ENCODE measurements at regions not wholly inside any gene's neighbourhood (a gene's known extent, or its start where the extent isn't known, plus 50 kb on each side); places are given as distances from the start of the nearest gene placed in this dataset.
"Not testable (repeated sequence)": the region's sequence is repeated elsewhere in the genome, so short reads cannot be mapped to it uniquely, and the experiment has no call there.

DNA sequence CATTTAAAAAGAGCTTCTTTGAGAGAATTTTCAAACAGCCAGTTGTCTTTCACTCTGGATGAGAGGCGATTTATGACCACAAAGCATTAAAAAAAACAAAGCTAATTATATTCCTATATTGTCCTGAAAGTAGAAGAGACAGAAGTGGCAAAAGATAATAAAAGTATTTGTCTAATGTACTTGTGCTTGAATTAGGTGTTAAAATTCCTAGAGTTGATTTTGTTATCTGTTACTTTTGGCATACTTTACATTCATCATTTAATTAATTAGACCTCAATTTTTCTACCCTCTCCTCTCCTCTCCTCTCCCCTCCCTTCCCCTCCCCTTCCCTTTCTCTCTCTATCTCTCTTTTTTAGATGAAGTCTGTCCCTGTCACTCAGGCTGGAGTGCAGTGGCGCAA lies 635.1 kb upstream of the ZNF385D start:
- no peak for DNase-seq (ENCODE audit: low spot score)

DNA sequence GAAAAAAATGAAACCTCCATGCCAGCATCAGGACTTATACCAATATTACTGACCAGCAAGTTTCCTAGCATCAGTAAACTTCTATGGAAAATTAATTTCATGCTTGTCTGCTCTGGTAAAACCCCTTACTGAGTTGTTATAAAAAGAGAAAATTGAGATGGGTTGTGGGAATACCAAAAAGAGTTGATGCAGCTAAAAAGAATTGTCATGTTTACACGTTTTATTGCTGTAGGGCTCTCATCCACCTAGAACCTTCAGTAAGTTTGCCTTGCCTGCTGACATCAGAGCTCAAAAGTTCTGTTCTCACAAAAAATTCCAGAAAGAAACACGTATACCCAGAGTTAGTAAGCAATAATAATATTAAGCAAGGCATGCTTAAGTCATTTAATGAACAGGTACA lies 641.3 kb upstream of the ZNF385D start:
- no peak for DNase-seq (ENCODE audit: low spot score)

DNA sequence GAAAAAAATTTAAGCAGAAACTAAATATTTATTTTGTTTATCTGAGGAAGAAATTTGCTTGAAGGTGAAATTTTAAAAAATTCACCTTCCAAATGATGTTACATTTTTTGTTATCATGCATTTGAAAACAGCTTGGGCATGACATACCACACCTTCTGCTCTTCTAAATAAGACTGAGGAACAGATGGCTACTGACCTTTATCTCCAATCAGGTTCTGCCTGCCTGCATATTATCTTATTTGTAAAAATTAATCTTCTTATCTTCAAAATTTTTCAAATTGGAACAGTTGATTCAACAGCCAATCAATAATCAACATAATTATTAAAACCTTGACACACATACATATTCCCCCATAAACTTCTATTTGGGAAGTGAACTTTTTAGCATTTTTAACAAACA lies 641.8 kb upstream of the ZNF385D start:
- DNase-seq (ENCODE audit: low spot score), result no peak

DNA sequence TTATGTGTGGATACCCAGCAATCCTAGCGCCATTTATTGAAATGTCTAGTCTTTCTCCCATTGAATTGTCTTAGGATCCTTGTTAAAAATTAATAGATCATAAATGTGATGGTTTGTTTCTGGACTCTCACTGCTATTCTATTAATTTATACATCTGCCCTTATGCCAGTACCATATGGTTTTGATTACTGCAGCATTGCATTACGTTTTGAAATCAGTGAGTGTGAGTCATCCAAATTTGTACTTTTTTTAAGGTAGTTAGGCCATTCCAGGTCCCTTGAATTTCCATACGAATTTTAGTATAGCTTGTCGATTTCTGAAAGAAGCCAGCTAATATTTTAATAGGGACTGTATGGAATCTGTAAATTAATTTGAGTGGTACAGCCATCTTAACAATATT lies 648.6 kb upstream of the ZNF385D start:
- DNase-seq (ENCODE audit: low spot score), result no peak

DNA sequence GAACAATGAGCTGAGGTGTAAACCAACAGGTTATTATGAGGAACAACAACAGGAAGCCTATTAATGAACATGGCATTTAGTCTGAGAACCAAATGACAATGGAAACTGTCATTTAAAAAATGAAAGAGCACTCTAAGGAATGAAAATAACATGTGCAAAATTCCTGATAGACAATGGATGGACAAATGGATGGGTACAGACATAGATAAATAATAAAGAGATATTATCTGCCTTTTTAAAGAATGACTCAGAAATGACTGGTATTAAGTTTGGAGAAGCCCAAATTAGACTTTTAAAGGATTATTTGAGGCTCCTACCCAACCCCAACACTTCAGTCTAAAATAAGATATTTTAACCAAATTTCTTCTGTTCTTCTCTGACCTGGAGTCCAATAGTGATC lies 650.5 kb upstream of the ZNF385D start:
- no peak for DNase-seq (ENCODE audit: low spot score)

DNA sequence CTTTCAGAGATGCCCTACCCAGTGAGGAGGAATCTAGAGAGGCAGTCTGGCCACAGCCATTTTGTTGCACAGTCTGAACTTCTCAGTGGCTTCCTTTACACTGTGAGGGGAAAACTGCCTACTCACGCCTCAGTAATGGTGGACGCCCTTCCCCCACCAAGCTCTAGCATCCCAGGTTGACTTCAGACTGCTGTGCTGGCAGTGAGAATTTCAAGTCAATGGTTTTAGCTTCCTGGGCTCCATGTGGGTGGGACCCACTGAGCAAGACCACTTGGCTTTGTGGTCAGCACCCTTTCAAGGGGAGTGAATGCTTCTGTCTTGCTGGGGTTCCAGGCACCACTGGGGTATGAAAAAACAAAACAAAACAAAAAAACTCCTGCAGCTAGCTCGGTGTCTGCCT lies 663.2 kb upstream of the ZNF385D start:
- no peak for DNase-seq (ENCODE audit: low spot score)

DNA sequence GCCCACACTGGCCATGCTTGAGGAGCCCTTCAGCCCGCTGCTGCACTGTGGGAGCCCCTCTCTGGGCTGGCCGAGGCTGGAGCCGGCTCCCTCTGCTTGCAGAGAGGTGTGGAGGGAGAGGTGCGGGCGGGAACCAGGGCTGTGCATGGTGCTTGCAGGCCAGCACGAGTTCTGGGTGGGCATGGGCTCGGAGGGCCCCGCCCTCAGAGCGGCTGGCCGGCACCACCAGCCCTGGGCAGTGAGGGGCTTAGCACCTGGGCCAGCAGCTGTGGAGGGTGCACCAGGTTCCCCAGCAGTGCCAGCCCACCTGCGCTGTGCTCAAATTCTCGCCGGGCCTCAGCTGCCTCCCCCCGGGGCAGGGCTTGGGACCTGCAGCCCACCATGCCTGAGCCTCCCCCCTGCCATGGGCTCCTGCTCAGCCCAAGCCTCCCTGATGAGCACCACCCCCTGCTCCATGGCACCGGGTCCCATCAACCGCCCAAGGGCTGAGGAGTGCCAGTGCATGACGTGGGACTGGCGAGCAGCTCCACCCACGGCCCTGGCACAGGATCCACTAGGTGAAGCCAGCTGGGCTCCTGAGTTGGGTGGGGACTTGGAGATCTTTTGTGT lies 665.9 kb upstream of the ZNF385D start:
- not testable (repeated sequence) for DNase-seq (ENCODE audit: low spot score)

DNA sequence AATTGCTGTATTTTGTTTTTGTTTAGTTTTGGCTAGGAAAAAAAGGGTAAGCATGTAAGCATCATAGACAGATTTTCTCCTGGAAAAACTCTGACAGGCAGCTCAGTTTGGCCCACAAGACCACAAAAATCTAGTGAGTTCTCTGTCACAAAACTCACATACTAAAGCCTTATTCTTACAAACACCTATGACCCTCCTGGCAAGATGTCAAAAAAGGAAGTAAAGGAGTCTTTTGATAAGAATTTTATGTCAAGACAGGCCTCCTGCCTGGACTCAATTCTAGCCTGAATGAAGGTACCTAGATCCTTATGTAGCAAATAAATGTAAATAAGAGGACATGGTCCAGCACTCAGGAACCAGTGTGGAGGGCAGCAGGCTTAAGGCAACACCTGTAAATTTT lies 668.3 kb upstream of the ZNF385D start:
- DNase-seq (ENCODE audit: low spot score), result no peak

DNA sequence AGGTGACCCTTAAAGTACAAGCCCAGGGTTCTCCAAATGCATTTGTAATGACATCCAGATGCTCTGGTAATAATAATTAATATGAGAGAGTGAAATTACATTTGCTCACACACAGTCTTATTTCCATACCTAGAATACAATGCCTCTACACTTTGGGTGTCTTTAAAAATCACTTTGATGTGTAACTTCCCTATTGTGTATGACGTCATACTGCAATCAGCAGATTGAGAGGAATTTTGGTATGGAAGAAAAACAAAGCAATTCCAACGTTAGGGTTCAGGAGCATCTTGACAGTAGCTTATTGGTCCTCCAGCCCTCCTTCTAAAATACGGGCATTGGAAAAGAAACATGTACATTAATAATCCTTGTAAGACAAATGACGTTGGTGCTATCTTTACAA lies 670.6 kb upstream of the ZNF385D start:
- DNase-seq (ENCODE audit: low spot score), result no peak

DNA sequence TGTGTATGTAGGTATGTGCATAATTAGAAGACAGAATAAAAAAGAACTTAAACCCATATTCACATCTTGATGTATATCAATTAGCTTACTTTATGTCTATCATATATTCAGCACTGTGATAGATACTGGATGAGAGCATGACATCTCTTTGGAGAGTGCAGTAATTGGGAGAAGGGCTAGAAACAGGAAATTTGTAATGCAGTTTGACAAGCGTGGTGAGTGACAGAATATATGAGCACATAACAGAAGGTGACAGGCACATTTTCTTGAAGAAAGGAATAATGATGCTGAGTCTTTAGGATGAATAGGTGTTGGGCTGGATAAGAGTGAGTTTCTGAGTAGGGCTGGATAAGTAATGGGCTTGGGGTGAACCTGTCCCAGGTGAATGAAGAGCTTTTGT lies 680.3 kb upstream of the ZNF385D start:
- no peak for DNase-seq (ENCODE audit: low spot score)

DNA sequence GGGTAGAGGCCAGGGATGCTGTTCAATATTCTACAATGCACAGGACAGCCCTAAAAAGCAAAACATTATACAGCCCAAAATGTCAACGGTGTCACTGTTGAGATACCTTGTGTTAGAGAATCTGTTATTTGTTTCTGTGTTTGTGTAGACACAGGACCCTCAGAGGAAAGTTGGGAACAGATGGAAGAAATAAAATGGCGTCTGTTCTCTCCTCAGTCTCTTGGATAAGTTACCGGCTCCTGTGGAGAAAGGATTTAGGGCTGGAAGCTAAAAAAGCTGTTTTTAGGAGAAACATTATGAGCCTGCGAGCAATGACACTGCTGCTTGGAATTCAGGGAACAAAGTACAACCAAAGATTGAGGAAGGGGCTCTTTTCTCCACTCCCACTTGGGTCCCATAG lies 688.6 kb upstream of the ZNF385D start:
- no peak for DNase-seq (ENCODE audit: low spot score)

DNA sequence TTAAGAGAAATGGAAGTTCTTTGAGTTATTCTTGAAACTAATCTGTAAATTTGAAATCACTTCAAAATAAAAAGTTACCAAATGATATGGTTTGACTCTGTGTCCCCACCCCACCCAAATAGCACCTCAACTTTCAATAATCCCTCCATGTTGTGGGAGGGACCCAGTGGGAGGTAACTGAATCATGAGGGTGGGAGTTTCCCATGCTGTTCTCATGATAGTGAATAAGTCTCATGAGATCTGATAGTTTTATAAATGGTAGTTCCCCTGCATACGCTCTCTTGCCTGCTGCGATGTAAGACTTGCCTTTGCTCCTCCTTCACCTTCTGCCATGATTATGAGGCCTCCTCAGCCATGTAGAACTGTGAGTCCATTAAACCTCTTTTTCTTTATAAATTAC lies 690.7 kb upstream of the ZNF385D start:
- no peak for DNase-seq (ENCODE audit: low spot score)

DNA sequence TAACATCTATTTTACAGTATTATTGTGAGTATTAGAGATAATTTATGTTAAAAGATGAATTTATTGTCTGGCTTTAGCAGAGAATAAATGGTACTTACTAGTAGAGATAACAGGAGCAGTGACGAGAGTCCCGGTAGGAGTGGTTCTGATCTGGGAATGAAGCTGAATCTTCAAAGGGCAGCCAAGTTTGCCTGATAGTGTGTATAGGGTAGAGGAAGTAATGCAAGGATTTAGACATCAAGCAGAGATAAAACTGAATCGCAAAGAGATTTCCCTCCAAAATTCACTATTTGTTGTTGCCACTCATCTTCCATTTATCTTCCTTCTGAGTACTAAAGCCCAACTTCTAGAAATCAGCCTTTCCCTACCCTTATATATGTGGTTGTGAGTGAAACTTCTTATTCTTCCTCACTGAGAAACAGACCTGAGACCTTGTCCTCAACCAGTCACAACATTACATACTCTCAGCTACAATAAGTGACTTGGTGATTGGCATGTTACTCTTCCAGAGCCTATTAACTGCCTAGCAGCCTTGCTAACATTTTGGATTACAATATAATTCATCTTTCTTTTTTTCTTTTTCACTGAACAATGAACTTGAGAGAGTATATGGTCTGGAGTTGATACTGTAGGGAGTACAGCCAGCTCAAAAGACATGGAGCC lies 692.7 kb upstream of the ZNF385D start:
- DNase-seq (ENCODE audit: low spot score), result no peak

DNA sequence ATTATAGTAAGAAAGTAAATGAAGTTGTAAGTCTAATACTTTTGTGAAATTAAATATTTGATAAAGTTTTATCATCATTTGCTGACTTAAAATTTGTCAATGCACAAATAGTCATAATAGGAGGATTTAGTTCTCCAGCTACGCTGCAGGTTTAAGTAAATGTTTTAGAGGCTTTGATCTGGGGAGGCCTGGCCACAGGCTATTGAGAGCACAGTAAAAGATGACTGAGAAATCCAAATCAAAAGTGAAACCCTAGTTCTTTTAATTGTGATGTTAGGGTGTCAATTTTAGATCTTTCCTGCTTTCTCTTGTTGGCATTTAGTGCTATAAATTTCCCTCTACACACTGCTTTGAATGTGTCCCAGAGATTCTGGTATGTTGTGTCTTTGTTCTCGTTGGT lies 694.3 kb upstream of the ZNF385D start:
- not testable (repeated sequence) for DNase-seq (ENCODE audit: low spot score)

DNA sequence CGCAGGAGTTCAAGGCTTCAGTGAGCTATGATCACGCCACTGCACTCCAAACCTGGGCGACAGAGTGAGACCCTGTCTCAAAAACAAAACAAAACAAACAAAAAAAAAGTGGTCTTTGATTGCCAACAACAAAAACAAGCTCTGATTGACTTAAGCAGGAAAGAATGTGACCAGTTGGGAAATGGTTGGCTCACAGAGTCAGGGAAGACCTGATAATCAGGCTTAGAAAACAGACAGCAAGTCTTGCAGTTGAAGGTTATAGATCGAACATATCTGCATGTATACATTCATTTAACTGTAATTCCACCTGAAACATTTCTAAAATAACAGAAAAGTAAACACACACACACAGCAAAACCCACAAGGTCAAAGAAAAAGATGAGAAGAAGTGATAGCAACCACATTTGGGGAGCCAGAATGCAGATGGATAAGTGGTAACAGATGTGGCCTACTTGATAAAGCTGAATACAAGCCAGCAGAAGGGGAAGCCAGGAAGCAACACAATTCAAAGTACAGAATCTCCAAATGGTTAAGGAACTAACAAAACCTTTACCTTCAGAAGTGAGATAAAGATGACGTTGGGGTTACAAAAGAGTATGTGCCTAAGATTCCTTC lies 699.9 kb upstream of the ZNF385D start:
- no peak for DNase-seq (ENCODE audit: low spot score)

DNA sequence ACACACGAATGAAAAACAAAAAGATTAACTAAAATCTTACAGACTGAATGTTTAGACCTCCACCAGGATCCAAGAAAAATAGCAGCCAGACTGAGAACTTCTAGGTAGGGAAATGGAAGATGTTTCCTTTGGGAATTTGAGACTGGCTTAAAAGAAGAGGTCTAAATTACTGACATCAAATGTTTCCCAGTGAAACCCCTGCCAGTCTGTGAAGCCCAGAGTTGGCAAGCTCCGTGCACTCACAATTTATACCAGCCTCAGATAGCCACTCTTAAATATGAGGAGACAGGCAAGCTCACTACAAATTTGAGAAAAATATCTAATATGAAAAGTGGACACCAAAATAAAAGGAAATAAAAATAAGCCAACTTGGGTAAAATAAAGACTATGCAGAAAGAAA lies 700.5 kb upstream of the ZNF385D start:
- no peak for DNase-seq (ENCODE audit: low spot score)

DNA sequence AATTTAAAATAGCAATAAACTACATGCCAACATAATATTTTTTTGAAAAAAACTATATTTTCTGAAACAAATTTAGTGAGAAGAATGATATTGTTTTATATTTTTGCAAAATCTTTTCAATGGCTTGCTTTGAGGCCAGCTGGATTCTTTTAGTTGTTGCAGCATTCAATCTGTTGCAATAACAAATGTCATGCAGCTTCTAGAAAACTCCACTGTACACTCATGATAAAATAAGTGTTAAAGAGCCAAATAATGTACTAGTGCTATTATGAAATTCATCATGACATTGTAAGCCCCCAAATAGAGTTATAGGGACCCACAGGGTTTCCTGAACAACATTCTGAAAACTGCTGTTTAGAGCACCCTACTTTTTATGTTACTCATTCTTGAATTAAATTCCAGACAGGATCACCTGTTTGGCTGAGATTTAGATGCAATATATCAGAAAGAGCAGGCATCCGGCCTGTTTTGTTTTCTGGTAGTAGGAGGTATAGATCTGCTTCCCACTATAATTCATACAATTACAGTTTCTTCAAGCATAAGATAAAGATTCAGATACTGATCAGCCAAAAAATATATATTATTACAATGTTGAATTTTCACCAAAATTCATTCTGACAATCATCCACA lies 703.0 kb upstream of the ZNF385D start:
- DNase-seq (ENCODE audit: low spot score), result no peak

DNA sequence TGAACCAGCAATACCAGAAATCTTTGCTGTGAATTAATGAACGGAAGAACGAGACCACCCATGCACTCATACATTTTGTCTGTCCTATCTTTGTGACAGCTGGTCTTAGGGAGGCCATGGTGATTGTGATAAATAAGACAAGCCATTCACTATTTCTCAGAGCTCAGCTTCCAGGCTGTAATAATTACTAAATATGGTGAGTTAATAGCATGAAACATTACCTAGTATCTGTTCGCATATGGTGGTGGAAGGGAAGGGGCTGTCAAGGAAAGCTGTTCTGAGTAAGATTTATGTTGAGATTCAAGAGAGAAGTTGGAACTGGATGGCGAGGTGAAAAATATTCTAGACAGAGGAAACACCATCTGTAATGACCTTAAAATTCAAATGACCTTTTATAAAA lies 719.0 kb upstream of the ZNF385D start:
- DNase-seq (ENCODE audit: low spot score), result no peak

DNA sequence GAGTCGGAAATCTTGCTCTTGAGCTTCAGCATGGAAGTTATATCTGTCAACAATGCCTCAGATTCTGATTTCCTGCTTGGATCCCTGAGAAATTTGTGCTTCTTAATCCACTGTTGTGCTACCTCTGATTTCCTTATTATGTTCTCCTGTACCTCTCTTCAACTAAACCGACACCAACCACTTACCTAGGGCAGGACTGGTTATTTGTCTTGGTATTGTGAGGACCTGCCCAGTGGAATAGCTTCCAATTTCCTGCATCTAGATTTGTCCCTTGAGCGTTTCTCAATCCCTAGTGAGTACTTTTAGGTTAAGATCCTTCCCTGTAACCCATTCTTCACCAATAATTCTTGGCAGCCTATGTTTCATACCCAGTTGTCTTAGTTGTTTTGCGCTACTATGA lies 720.5 kb upstream of the ZNF385D start:
- no peak for DNase-seq (ENCODE audit: low spot score)

DNA sequence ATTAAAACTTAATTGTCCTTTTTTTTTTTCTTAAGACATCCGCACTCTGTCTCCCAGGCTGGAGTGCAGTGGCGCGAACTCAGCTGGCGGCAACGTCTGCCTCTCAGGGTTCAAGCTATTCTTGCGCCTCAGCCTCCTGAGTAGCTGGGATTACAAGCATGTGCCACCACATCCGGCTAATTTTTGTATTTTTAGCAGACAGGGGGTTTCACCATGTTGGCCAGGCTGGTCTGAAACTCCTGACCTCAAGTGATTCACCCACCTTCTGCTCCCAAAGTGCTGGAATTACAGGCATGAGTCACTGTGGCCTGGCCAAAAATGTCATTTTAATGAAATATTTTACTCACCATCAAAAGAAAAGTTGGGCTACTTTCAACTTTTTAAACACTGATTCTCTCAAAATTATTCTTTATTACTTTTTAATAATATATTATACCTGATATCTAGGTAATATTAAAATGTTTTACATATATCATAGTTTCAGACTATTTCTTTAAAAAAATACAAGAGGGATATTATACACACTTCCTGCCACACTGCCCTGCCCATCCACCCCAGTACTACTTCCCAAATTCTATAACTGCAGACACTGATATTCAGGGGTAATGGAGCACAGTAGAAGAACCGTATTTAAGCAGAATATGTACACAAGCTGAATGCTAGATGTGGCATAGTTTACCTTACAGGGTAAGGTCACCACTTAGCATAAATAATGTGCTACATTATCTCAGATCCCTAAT lies 723.9 kb upstream of the ZNF385D start:
- DNase-seq (ENCODE audit: low spot score), result peak; percentile 81

DNA sequence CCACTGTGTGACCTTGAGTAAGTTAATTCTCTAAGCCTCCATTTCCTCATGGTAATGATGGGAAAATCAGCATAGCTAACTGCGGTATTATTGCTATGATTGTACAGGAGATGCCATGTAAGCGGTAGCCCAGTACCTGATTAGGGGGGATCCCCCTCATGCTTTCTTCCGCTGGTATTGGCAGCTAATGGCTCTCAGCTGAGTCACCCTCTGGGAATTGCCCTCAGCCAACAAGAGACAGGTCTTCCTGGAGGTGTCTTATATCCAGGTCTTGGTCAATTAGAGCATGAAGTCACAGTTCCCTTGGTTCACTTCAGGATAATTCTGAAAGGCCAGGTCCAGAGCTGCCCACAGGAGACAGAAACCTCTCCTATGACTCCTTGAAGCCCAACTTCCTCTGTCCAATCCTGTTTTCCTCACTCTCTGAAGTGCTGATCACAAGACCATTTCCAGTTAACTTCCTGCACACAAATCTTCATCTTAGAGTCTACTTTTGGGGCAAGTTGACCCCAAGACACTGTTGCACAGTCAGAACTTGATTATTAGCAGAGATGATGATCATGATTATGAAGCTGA lies 724.7 kb upstream of the ZNF385D start:
- peak; percentile 92 for DNase-seq (ENCODE audit: low spot score)

DNA sequence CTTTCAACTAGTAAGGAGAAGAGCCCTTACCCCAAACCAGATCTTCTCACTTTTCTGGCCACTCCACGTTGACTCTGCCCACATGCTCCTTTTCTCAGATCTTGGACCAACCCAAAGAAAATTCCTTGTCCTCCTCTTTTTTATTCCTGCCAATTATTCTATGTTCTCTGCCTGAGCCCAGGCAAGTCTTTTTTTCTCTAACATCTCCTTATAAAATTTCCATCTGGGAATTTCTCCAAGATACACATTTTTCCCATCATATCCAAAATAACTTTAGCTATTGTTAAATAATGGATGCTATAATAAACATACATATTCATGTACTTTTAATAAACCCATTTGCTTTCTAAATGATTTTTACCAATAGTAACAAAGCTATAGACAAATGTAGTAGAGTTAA lies 726.0 kb upstream of the ZNF385D start:
- DNase-seq (ENCODE audit: low spot score), result no peak

Measured in kidney tubule cell (primary cell).